ENCODE measurements at regions not wholly inside any gene's neighbourhood (a gene's known extent, or its start where the extent isn't known, plus 50 kb on each side); places are given as distances from the start of the nearest gene placed in this dataset.

GRCh38 chr1:106749906-106750305 is 306.6 kb upstream of the PRMT6 start:
- TF ChIP-seq POLR2AphosphoS5 (IDR thresholded peaks at IDR 0.05; ENCODE audit: low read depth, low read length) (no peak), TAF1 (IDR thresholded peaks at IDR 0.05; ENCODE audit: borderline replicate concordance, insufficient read depth, low read length) (no peak)
